ENCODE measurements at regions not wholly inside any gene's neighbourhood (a gene's known extent, or its start where the extent isn't known, plus 50 kb on each side); places are given as distances from the start of the nearest gene placed in this dataset.

DNA sequence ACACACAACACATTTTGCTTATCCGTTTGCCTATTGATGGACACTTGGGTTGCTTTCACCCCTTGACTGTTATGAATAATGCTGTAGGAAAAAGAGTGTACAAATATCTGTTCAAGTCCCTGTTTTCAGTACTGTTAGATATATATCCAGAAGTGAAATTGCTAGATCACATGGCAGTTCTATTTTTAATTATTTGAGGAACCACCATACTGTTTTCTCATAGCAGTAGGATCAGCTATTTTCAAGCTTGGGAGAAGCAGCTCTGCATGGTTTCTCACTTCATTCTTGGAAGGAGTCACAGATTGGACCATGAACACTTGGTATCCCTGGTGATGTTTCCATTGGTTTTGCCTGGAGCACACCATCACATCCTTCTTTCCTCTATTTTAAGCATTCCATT lies 114.4 kb upstream of the ZP4 start:
- no peak for TF ChIP-seq EZH2 (IDR thresholded peaks at IDR 0.05; ENCODE audit: insufficient read depth, low read length)
- TF ChIP-seq, protein P1, sequence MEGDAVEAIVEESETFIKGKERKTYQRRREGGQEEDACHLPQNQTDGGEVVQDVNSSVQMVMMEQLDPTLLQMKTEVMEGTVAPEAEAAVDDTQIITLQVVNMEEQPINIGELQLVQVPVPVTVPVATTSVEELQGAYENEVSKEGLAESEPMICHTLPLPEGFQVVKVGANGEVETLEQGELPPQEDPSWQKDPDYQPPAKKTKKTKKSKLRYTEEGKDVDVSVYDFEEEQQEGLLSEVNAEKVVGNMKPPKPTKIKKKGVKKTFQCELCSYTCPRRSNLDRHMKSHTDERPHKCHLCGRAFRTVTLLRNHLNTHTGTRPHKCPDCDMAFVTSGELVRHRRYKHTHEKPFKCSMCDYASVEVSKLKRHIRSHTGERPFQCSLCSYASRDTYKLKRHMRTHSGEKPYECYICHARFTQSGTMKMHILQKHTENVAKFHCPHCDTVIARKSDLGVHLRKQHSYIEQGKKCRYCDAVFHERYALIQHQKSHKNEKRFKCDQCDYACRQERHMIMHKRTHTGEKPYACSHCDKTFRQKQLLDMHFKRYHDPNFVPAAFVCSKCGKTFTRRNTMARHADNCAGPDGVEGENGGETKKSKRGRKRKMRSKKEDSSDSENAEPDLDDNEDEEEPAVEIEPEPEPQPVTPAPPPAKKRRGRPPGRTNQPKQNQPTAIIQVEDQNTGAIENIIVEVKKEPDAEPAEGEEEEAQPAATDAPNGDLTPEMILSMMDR (IDR thresholded peaks at IDR 0.05; ENCODE audit: insufficient read depth, low read depth, low read length): no peak
- H3K4me1 ChIP-seq (ENCODE audit: insufficient read depth, low read length): no peaks in the 10 kb centered on the region
- no peaks in the 10 kb centered on the region for H4K20me1 ChIP-seq (ENCODE audit: insufficient read depth, low read length)
- no peaks in the 10 kb centered on the region for H3K27me3 Mint-ChIP-seq (ENCODE audit: low read depth, unreplicated experiment)
- no peak overlapping the region for H3K27ac Mint-ChIP-seq (ENCODE audit: unreplicated experiment)
- no peaks in the 10 kb centered on the region for H3K27me3 ChIP-seq (ENCODE audit: insufficient read depth, low read length)
- H3K9ac ChIP-seq (ENCODE audit: low read length): no peak overlapping the region
- DNase-seq (ENCODE audit: low read depth) (no peak), FAIRE-seq (no peak)
- H3K9me3 Mint-ChIP-seq (ENCODE audit: unreplicated experiment): peaks cover 2% of the 10 kb centered on the region
- no peak overlapping the region for H3K4me3 ChIP-seq (ENCODE audit: insufficient read depth, low read depth, low read length)
- H3K9me3 ChIP-seq (ENCODE audit: insufficient read depth, low read depth, low read length): no peaks in the 10 kb centered on the region
- H3K27ac ChIP-seq (ENCODE audit: low read depth, low read length): no peak overlapping the region
- no peak overlapping the region for H3K4me2 ChIP-seq (ENCODE audit: low read length)
- H2AFZ ChIP-seq (ENCODE audit: low read depth, low read length): no peak overlapping the region
- no peaks in the 10 kb centered on the region for H3K36me3 ChIP-seq (ENCODE audit: insufficient read depth, low read length)
- H3K79me2 ChIP-seq (ENCODE audit: insufficient read depth, low read length): no peaks in the 10 kb centered on the region
- H3K36me3 Mint-ChIP-seq (ENCODE audit: low read depth, unreplicated experiment): no peaks in the 10 kb centered on the region
- H3K4me3 Mint-ChIP-seq (ENCODE audit: unreplicated experiment): no peak overlapping the region
- H3K4me1 Mint-ChIP-seq (ENCODE audit: low read depth, unreplicated experiment): no peaks in the 10 kb centered on the region

- FAIRE-seq: no peak
These were observed 111.1 kb upstream of the ZP4 start for GRCh38 chr1:238001818-238002217.

DNA sequence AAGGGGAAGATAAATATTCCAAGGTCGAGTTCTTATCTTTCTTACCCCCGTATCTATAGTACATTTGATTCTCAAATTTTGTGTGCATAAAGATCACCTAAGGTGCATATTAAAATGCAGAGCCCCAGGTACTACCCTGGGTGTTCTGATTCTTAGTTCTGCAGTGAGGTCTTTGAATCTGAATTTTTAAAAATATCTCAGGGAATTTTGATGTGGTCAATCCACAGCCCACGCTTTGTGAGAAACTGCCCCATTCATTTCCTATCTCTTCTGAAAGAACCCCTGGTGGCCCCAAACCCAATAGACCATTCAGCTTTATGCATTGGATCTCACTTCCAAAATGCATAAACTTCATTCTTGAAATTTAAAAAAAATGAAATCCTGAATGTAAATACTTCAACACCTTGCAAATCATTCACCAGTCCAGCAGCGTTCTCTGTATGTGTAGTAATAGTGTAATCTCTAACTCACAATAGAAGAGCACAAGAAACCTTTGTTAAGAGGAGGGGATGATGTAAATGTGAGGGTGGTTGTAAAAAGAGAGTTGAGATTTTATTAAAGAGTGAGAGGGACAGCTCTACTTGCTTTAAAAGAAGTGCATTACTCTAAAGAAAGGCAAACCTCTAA lies 108.8 kb upstream of the ZP4 start:
- H3K27ac ChIP-seq (ENCODE audit: low read depth, low read length): no peak overlapping the region
- DNase-seq (ENCODE audit: low read depth): no peak
- no peak overlapping the region for H3K4me3 Mint-ChIP-seq (ENCODE audit: unreplicated experiment)
- peaks cover 2% of the 10 kb centered on the region for H3K4me1 Mint-ChIP-seq (ENCODE audit: low read depth, unreplicated experiment)
- no peaks in the 10 kb centered on the region for H3K27me3 ChIP-seq (ENCODE audit: insufficient read depth, low read length)
- H3K4me2 ChIP-seq (ENCODE audit: low read length): no peak overlapping the region
- no peaks in the 10 kb centered on the region for H3K9me3 ChIP-seq (ENCODE audit: insufficient read depth, low read depth, low read length)
- TF ChIP-seq, protein P1 (IDR thresholded peaks at IDR 0.05; ENCODE audit: insufficient read depth, low read depth, low read length): no peak
- TF ChIP-seq EZH2 (IDR thresholded peaks at IDR 0.05; ENCODE audit: insufficient read depth, low read length): no peak
- no peak overlapping the region for H3K9ac ChIP-seq (ENCODE audit: low read length)
- H3K27ac Mint-ChIP-seq (ENCODE audit: unreplicated experiment): no peak overlapping the region
- no peaks in the 10 kb centered on the region for H4K20me1 ChIP-seq (ENCODE audit: insufficient read depth, low read length)
- no peaks in the 10 kb centered on the region for H3K36me3 ChIP-seq (ENCODE audit: insufficient read depth, low read length)
- H3K27me3 Mint-ChIP-seq (ENCODE audit: low read depth, unreplicated experiment): no peaks in the 10 kb centered on the region
- FAIRE-seq: no peak
- H3K4me1 ChIP-seq (ENCODE audit: insufficient read depth, low read length): no peaks in the 10 kb centered on the region
- H3K9me3 Mint-ChIP-seq (ENCODE audit: unreplicated experiment): peaks cover 4% of the 10 kb centered on the region
- H3K36me3 Mint-ChIP-seq (ENCODE audit: low read depth, unreplicated experiment): no peaks in the 10 kb centered on the region
- no peak overlapping the region for H3K4me3 ChIP-seq (ENCODE audit: insufficient read depth, low read depth, low read length)
- no peaks in the 10 kb centered on the region for H3K79me2 ChIP-seq (ENCODE audit: insufficient read depth, low read length)
- no peak overlapping the region for H2AFZ ChIP-seq (ENCODE audit: low read depth, low read length)

More at GRCh38 chr1:238001818-238002217, 111.1 kb upstream of the ZP4 start:
- Mint-ChIP-seq H3K27me3 (ENCODE audit: low read depth, unreplicated experiment) (no peaks in the 10 kb centered on the region), H3K4me1 (ENCODE audit: low read depth, unreplicated experiment) (peaks cover 2% of the 10 kb centered on the region), H3K27ac (ENCODE audit: unreplicated experiment) (no peak overlapping the region), H3K36me3 (ENCODE audit: low read depth, unreplicated experiment) (no peaks in the 10 kb centered on the region), H3K4me3 (ENCODE audit: unreplicated experiment) (no peak overlapping the region), H3K9me3 (ENCODE audit: unreplicated experiment) (peaks cover 2% of the 10 kb centered on the region)
- TF ChIP-seq, protein P1 (IDR thresholded peaks at IDR 0.05; ENCODE audit: insufficient read depth, low read depth, low read length): no peak
- no peak for TF ChIP-seq EZH2 (IDR thresholded peaks at IDR 0.05; ENCODE audit: insufficient read depth, low read length)
- Histone ChIP-seq H3K27me3 (ENCODE audit: insufficient read depth, low read length) (no peaks in the 10 kb centered on the region), H3K9me3 (ENCODE audit: insufficient read depth, low read depth, low read length) (no peaks in the 10 kb centered on the region), H3K36me3 (ENCODE audit: insufficient read depth, low read length) (no peaks in the 10 kb centered on the region), H3K4me3 (ENCODE audit: insufficient read depth, low read depth, low read length) (no peak overlapping the region), H3K27ac (ENCODE audit: low read depth, low read length) (no peak overlapping the region), H3K4me1 (ENCODE audit: insufficient read depth, low read length) (no peaks in the 10 kb centered on the region), H3K79me2 (ENCODE audit: insufficient read depth, low read length) (no peaks in the 10 kb centered on the region), H3K4me2 (ENCODE audit: low read length) (no peak overlapping the region), H3K9ac (ENCODE audit: low read length) (no peak overlapping the region), H4K20me1 (ENCODE audit: insufficient read depth, low read length) (no peaks in the 10 kb centered on the region), H2AFZ (ENCODE audit: low read depth, low read length) (no peak overlapping the region)
- no peak for DNase-seq (ENCODE audit: low read depth)

Data from astrocyte (in vitro differentiated cells and primary cell).